Natural killer cell treated with Interleukin-12 subunit alpha and Interleukin-12 subunit beta and Interleukin-15 and Interleukin-18, amount 100 ng/mL, for 72 hours (primary cell): ENCODE measurements at regions not wholly inside any gene's neighbourhood (a gene's known extent, or its start where the extent isn't known, plus 50 kb on each side); places are given as distances from the start of the nearest gene placed in this dataset.

Experiments used
- ATAC-seq, 2 donors: fragments of 150-1000 bp; cut with Tn5 transposase in 1 of 2; sonication (Bioruptor Pico), chemical (Tn5 transposase) in 1 of 2; 2 replicates each; pipeline ENCODE4 v1.10.0; 2021
- DNase-seq: peaks from one replicate; pipeline ENCODE4 v3.0.0; 2022; ENCODE audit warnings: low spot score
- H3K27ac Mint-ChIP-seq, 2 donors: 1 replicate in 1 of 2; 2 replicates in 1 of 2; pipeline ENCODE4 v1.8.0; 2022; ENCODE audit warnings: mixed read lengths in 2 of 2, mild to moderate bottlenecking in 1 of 2, moderate library complexity in 1 of 2
- H3K27me3 Mint-ChIP-seq, 2 donors: 1 replicate in 1 of 2; 2 replicates in 1 of 2; pipeline ENCODE4 v1.8.0; 2022; ENCODE audit warnings: mixed read lengths in 2 of 2
- H3K36me3 Mint-ChIP-seq: one replicate; pipeline ENCODE4 v1.8.0; 2022; ENCODE audit warnings: mixed read lengths
- H3K4me1 Mint-ChIP-seq, 2 donors: 1 replicate in 1 of 2; 2 replicates in 1 of 2; pipeline ENCODE4 v1.8.0; 2022; ENCODE audit warnings: low read depth in 2 of 2, mixed read lengths in 2 of 2, mild to moderate bottlenecking in 1 of 2
- H3K4me3 Mint-ChIP-seq: one replicate; pipeline ENCODE4 v1.8.0; 2022; ENCODE audit warnings: mixed read lengths
- H3K9me3 Mint-ChIP-seq: 2 replicates; pipeline ENCODE4 v1.8.0; 2022; ENCODE audit warnings: mixed read lengths

DNA sequence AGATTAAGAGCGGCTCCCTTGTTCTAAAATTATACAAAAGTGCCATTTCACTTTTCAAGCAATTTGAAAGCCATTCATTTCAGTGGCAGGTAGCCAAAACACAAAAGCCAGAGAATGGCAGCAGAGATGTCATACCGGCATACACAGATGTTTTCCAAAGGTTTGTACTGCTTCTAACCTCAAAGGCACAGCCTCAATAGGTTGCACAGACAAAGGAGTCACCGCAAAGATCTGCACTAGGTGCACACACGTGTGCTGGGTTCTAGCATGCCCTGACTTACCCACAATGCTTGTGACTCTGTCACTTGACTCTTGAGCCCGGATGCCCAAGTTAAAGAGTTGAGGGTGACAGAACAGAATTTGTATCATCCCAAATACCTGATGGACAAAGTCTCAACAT, 448.9 kb upstream of the ADGRL2 start:
- ATAC-seq (no peak), DNase-seq (no peak)
- no peaks in the 10 kb centered on the region for H3K4me1 Mint-ChIP-seq
- no peaks in the 10 kb centered on the region for H3K27me3 Mint-ChIP-seq
- H3K9me3 Mint-ChIP-seq: peaks cover 16% of the 10 kb centered on the region
- peaks cover 8% of the 10 kb centered on the region for H3K36me3 Mint-ChIP-seq
- no peak overlapping the region for H3K4me3 Mint-ChIP-seq
- H3K27ac Mint-ChIP-seq: no peak overlapping the region

- no peaks in the 10 kb centered on the region for H3K27me3 Mint-ChIP-seq
- no peak overlapping the region for H3K4me3 Mint-ChIP-seq
- H3K9me3 Mint-ChIP-seq: peaks cover 19% of the 10 kb centered on the region
- no peak overlapping the region for H3K27ac Mint-ChIP-seq
- H3K36me3 Mint-ChIP-seq: peaks cover 4% of the 10 kb centered on the region
- DNase-seq (no peak), ATAC-seq (no peak)
- no peaks in the 10 kb centered on the region for H3K4me1 Mint-ChIP-seq
Measured at GRCh38 chr1:81349194-81349965, 451.4 kb upstream of the ADGRL2 start.

DNA sequence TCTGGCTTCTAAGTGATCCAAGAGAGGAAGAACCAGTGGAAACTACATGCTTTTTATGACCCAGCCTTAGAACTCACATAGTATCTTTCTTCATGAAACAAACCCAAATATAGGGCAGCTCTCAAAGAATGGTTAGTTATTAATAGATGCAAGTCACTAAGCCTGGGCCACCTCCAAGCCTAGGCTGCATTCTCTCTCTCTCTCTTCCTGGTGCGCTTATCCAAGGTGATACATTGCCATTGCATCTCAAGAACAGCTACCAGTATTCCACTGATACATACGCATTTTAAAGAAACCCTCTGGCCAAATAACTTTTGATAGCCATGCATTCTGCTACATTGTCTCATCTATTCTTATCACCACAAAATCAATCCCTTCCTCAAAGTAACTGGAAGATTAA, 455.6 kb upstream of the ADGRL2 start:
- no peak overlapping the region for H3K27ac Mint-ChIP-seq
- H3K36me3 Mint-ChIP-seq: peaks cover 4% of the 10 kb centered on the region
- H3K4me3 Mint-ChIP-seq: no peak overlapping the region
- ATAC-seq (no peak), DNase-seq (no peak)
- no peaks in the 10 kb centered on the region for H3K4me1 Mint-ChIP-seq
- H3K9me3 Mint-ChIP-seq: peaks cover 13% of the 10 kb centered on the region
- no peaks in the 10 kb centered on the region for H3K27me3 Mint-ChIP-seq

DNA sequence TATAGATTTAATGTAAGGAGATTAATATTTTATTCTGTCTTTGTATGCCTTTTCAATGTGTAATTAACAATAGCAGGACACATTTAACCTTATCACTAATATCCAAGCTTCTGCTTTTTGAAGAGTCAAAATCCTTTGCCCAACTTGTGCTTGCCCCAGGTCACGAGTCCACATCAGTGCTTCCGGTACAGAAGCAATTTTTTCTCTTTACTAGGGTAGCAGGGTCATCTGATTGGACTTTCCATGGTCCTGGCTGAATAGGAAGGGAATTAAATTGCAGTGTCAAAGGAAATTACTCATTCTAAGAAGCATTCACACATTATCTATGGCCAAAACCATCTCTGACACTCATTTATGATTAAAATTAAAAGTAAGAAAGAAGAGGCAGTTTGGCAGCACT, 460.5 kb upstream of the ADGRL2 start:
- H3K4me3 Mint-ChIP-seq: no peak overlapping the region
- peaks cover 16% of the 10 kb centered on the region for H3K9me3 Mint-ChIP-seq
- no peak for ATAC-seq
- H3K27me3 Mint-ChIP-seq: no peaks in the 10 kb centered on the region
- DNase-seq: no peak
- H3K36me3 Mint-ChIP-seq: peaks cover 4% of the 10 kb centered on the region
- no peak overlapping the region for H3K27ac Mint-ChIP-seq
- H3K4me1 Mint-ChIP-seq: no peaks in the 10 kb centered on the region

GRCh38 chr1:81337226-81337625, 463.5 kb upstream of the ADGRL2 start:
- H3K4me1 Mint-ChIP-seq: no peaks in the 10 kb centered on the region
- no peak overlapping the region for H3K4me3 Mint-ChIP-seq
- no peak for DNase-seq
- H3K27me3 Mint-ChIP-seq: no peaks in the 10 kb centered on the region
- H3K9me3 Mint-ChIP-seq: peaks cover 14% of the 10 kb centered on the region
- no peak overlapping the region for H3K27ac Mint-ChIP-seq
- H3K36me3 Mint-ChIP-seq: peaks cover 4% of the 10 kb centered on the region
- no peak for ATAC-seq

- Mint-ChIP-seq H3K27me3 (no peaks in the 10 kb centered on the region), H3K27ac (no peak overlapping the region), H3K4me3 (no peak overlapping the region), H3K9me3 (peaks cover 14% of the 10 kb centered on the region), H3K4me1 (no peaks in the 10 kb centered on the region), H3K36me3 (peaks cover 4% of the 10 kb centered on the region)
- DNase-seq (no peak), ATAC-seq (no peak)
Measured at GRCh38 chr1:81335876-81336275, 464.9 kb upstream of the ADGRL2 start.

DNA sequence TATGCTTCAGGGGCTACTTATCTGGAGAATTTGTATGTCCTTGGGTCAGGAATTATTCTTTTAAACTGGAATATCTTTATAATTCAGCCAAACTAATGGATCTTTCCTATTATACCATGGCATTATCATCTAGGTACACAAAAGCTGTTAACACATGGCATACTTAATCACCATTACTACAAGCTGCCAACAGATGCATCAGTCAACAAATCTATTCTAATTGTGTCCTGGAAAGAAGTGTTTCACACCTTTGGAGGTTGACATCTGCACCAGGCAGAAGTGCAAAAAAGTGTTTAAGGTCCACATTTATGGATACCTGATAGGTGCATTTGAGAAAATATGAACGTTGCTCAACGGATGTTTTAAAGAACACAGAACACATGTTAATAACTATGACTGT, 470.2 kb upstream of the ADGRL2 start:
- DNase-seq (no peak), ATAC-seq (no peak)
- Mint-ChIP-seq H3K27me3 (no peaks in the 10 kb centered on the region), H3K4me3 (no peak overlapping the region), H3K4me1 (no peaks in the 10 kb centered on the region), H3K36me3 (no peaks in the 10 kb centered on the region), H3K27ac (no peak overlapping the region), H3K9me3 (peaks cover 12% of the 10 kb centered on the region)

GRCh38 chr1:81330111-81330510, 470.6 kb upstream of the ADGRL2 start:
- no peaks in the 10 kb centered on the region for H3K27me3 Mint-ChIP-seq
- peaks cover 13% of the 10 kb centered on the region for H3K9me3 Mint-ChIP-seq
- no peak overlapping the region for H3K4me3 Mint-ChIP-seq
- ATAC-seq: no peak
- no peak overlapping the region for H3K27ac Mint-ChIP-seq
- no peaks in the 10 kb centered on the region for H3K4me1 Mint-ChIP-seq
- no peaks in the 10 kb centered on the region for H3K36me3 Mint-ChIP-seq
- no peak for DNase-seq

- Mint-ChIP-seq H3K27me3 (no peaks in the 10 kb centered on the region), H3K27ac (no peak overlapping the region), H3K4me1 (no peaks in the 10 kb centered on the region), H3K4me3 (no peak overlapping the region), H3K9me3 (peaks cover 13% of the 10 kb centered on the region), H3K36me3 (no peaks in the 10 kb centered on the region)
- ATAC-seq (no peak), DNase-seq (no peak)
Measured at GRCh38 chr1:81329041-81329440, 471.7 kb upstream of the ADGRL2 start.

DNA sequence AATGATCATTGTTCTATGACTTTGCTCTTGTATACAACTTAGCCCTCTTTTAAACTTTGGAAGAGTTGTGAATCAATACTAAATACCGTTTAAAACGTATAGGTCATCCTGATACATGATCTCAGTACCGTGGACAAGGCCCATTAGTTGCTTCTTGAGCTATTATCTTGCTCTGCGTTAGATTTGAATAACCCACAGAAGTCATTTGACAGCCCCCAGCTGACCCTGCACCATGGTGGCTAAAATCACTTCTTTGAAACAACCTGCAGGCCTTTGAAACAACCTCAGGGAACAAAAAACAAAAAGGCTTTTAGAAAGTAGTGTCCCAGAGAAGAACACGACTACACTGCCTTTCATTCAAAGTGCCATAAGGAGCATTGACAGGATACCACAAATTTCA, 473.0 kb upstream of the ADGRL2 start:
- H3K9me3 Mint-ChIP-seq: peaks cover 18% of the 10 kb centered on the region

DNA sequence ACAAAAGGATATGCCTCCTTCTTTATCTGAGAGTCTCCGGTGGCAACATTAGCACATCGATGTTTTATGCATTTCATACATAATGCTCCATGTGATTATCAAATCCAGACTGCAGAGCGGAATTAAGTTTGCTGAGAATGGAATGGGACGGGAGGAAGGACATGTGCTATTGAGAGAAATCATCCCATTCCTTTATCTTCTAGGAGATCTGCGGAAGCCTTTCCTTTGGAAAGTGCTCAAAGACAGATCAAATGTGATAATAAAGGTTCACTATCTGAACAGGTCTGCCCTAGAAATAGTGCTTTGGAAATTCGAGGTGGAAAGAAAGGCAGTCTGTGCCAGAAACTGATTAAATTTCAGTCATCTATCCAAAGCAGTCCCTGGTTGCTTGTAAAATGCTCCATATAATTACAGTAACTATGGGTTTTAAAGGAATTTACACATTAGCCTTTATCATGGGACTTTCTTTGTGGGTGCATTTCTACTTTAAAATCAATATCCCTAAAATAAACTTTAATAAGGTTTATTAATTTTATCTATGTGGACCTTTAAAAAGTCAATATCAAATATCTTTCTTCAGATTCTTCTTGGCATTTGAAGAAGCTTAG, 473.5 kb upstream of the ADGRL2 start:
- no peak for ATAC-seq
- peaks cover 7% of the 10 kb centered on the region for H3K36me3 Mint-ChIP-seq
- peaks cover 15% of the 10 kb centered on the region for H3K9me3 Mint-ChIP-seq
- no peaks in the 10 kb centered on the region for H3K27me3 Mint-ChIP-seq
- no peak overlapping the region for H3K27ac Mint-ChIP-seq
- H3K4me1 Mint-ChIP-seq: no peaks in the 10 kb centered on the region
- no peak for DNase-seq
- no peak overlapping the region for H3K4me3 Mint-ChIP-seq

More for the DNA sequence above, 473.0 kb upstream of the ADGRL2 start:
- ATAC-seq: no peak
- Mint-ChIP-seq H3K4me3 (no peak overlapping the region), H3K27ac (no peak overlapping the region), H3K4me1 (no peaks in the 10 kb centered on the region), H3K36me3 (peaks cover 7% of the 10 kb centered on the region), H3K27me3 (no peaks in the 10 kb centered on the region)
- DNase-seq: no peak

- Mint-ChIP-seq H3K9me3 (peaks cover 15% of the 10 kb centered on the region), H3K4me1 (no peaks in the 10 kb centered on the region), H3K36me3 (peaks cover 7% of the 10 kb centered on the region), H3K27me3 (no peaks in the 10 kb centered on the region), H3K4me3 (no peak overlapping the region), H3K27ac (no peak overlapping the region)
- DNase-seq (no peak), ATAC-seq (no peak)
Measured at GRCh38 chr1:81326212-81326611, 474.5 kb upstream of the ADGRL2 start.

DNA sequence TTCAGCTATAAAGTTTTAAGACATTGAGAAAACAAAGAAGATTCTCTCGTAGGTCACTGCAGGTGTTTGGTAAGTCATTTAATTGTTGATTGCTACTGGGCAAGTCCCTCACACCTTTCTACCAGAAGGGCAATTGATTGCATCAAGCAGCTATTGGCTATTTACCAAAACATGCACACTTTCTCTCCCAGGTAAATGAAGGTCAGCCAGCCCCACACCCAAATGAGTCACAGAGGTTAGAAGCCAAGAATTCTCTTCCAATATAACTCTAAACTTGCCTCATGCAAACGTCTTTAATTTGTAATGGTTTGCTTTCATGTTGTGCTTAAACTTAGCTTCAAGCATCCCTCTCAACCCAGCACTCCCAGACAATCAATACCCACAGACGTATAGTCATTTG, 475.3 kb upstream of the ADGRL2 start:
- H3K4me1 Mint-ChIP-seq: no peaks in the 10 kb centered on the region
- H3K27ac Mint-ChIP-seq: no peak overlapping the region
- H3K27me3 Mint-ChIP-seq: no peaks in the 10 kb centered on the region
- H3K9me3 Mint-ChIP-seq: peaks cover 15% of the 10 kb centered on the region
- no peak overlapping the region for H3K4me3 Mint-ChIP-seq
- ATAC-seq (no peak), DNase-seq (no peak)
- peaks cover 7% of the 10 kb centered on the region for H3K36me3 Mint-ChIP-seq

DNA sequence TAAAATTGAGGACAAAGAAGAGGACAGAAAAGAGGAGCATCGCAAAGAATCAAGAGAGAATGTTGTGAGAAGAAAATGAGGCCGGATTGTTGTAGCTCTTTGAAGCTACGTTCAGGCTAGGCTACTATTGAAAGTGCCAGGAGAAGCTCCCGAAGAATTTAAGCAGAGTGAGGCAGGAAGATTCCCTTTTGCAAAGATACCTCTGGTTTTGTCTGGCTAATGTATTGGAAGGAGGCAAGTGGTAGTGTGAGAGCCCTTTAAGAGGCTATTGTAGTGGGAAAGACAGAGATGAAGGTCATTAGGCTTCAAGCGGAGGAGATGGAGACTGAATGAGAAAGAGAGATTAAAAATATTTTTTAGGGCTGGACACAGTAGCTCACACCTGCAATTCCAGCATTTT, 476.9 kb upstream of the ADGRL2 start:
- peaks cover 7% of the 10 kb centered on the region for H3K36me3 Mint-ChIP-seq
- H3K4me1 Mint-ChIP-seq: no peaks in the 10 kb centered on the region
- H3K4me3 Mint-ChIP-seq: no peak overlapping the region
- H3K27me3 Mint-ChIP-seq: no peaks in the 10 kb centered on the region
- no peak for DNase-seq
- H3K9me3 Mint-ChIP-seq: peaks cover 15% of the 10 kb centered on the region
- ATAC-seq: no peak
- H3K27ac Mint-ChIP-seq: no peak overlapping the region

- Mint-ChIP-seq H3K27me3 (no peaks in the 10 kb centered on the region), H3K9me3 (peaks cover 7% of the 10 kb centered on the region), H3K27ac (no peak overlapping the region), H3K4me3 (no peak overlapping the region), H3K4me1 (no peaks in the 10 kb centered on the region), H3K36me3 (no peaks in the 10 kb centered on the region)
- DNase-seq (no peak), ATAC-seq (no peak)
Measured at GRCh38 chr1:81317191-81317590, 483.5 kb upstream of the ADGRL2 start.
